GM12878 (cell line): ENCODE measurements at regions not wholly inside any gene's neighbourhood (a gene's known extent, or its start where the extent isn't known, plus 50 kb on each side); places are given as distances from the start of the nearest gene placed in this dataset.

Experiments used
- BRCA1 ChIP-seq: IDR thresholded peaks from 2 replicates; pipeline ENCODE4 v1.6.1; 2011; ENCODE audit warnings: low read depth, low read length, improper control_type of control experiment
- CTCF ChIP-seq, 3 experiments: IDR thresholded peaks in 2 of 3; conservative IDR thresholded peaks in 1 of 3; 2 replicates each; pipeline ENCODE4 v1.5.1; 2011; ENCODE audit warnings: low read depth in 3 of 3, low read length in 3 of 3, mild to moderate bottlenecking in 3 of 3, control low read depth in 2 of 3, moderate library complexity in 2 of 3, inconsistent platforms in 1 of 3, mixed read lengths in 1 of 3; ENCODE audit not compliant: control insufficient read depth in 2 of 3, insufficient read depth in 1 of 3; ENCODE audit errors: extremely low read depth in 1 of 3
- EZH2 ChIP-seq: IDR thresholded peaks from 2 replicates; pipeline ENCODE4 v1.6.1; 2012; ENCODE audit warnings: low read depth, mild to moderate bottlenecking, control low read depth, inconsistent platforms, low read length, borderline replicate concordance; ENCODE audit not compliant: control insufficient read depth
- NBN ChIP-seq: fragments of 450-650 bp; IDR thresholded peaks from 2 replicates; pipeline ENCODE4 v1.6.1; 2016
- POLR2A ChIP-seq: IDR thresholded peaks from 2 replicates; pipeline ENCODE4 v1.6.1; 2011; ENCODE audit warnings: low read depth, mild to moderate bottlenecking, low read length
- REST ChIP-seq: IDR thresholded peaks from 2 replicates; pipeline ENCODE4 v1.6.1; 2012; ENCODE audit warnings: mild to moderate bottlenecking, low read depth, low read length

- no peak for TF ChIP-seq BRCA1
- no peak for TF ChIP-seq EZH2
- TF ChIP-seq CTCF (IDR thresholded peaks at IDR 0.05 in 2 of 3, conservative IDR thresholded peaks at IDR 0.05 in 1 of 3; ENCODE audit: control insufficient read depth in 2 of 3, extremely low read depth in 1 of 3, insufficient read depth in 1 of 3, low read depth in 3 of 3, low read length in 3 of 3) = no peak
- no peak for TF ChIP-seq POLR2A
- TF ChIP-seq REST = no peak
- TF ChIP-seq NBN = no peak
These were observed 84.6 kb downstream of the ZNF467 start for GRCh38 chr7:149688836-149689235.
